GM08714 (cell line): ENCODE measurements at regions not wholly inside any gene's neighbourhood (a gene's known extent, or its start where the extent isn't known, plus 50 kb on each side); places are given as distances from the start of the nearest gene placed in this dataset.

Experiments
- H3K4me3 ChIP-seq: fragments of 200-500 bp; sonication (Bioruptor generic); 2 replicates; pipeline ENCODE4 v1.5.1; 2014; ENCODE audit warnings: mild to moderate bottlenecking, low read length, inconsistent platforms
- ZNF274 ChIP-seq: IDR thresholded peaks from 2 replicates; pipeline ENCODE4 v1.6.1; 2012; ENCODE audit warnings: mild to moderate bottlenecking, low read depth, low read length

DNA sequence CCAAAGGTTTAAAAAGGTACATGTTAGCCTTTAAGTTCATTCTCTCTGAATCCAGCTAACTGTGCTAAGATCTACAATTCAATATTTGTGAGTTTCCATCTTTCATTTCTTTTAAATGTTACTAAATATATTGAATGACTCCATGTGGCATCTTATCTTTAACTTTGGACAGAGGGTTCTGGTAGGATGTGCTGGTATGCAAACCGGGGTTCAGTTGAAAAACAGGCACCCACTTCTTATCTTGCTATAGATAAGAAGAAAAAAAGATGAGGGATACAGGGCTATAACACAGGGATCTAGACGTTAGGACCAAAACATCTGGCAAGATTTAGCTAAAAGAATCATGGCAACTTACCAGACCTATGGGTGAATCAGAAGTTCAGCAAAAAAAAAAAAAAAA is 538.3 kb downstream of the EDEM1 start:
- TF ChIP-seq ZNF274: no peak
- H3K4me3 ChIP-seq: no peak overlapping the region

DNA sequence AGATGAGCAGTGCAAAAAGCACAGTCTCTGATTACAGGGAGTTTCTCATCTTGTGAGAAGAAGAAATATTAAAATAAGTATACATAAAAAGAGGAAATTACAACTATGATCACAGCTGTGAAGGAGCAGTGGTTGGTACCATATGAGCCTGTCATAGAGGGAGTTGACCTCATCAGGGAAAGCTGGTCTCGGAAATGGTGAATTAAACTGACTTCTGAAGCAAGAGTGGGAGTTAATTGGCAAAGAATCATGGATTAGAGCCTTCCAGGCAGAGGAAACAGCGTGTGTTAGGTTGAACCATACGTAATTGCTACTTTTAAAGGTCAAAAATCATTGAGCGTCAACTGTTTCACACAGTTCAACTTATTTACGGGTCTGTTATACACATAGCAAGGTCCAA is 539.1 kb downstream of the EDEM1 start:
- no peak overlapping the region for H3K4me3 ChIP-seq
- TF ChIP-seq ZNF274: no peak

DNA sequence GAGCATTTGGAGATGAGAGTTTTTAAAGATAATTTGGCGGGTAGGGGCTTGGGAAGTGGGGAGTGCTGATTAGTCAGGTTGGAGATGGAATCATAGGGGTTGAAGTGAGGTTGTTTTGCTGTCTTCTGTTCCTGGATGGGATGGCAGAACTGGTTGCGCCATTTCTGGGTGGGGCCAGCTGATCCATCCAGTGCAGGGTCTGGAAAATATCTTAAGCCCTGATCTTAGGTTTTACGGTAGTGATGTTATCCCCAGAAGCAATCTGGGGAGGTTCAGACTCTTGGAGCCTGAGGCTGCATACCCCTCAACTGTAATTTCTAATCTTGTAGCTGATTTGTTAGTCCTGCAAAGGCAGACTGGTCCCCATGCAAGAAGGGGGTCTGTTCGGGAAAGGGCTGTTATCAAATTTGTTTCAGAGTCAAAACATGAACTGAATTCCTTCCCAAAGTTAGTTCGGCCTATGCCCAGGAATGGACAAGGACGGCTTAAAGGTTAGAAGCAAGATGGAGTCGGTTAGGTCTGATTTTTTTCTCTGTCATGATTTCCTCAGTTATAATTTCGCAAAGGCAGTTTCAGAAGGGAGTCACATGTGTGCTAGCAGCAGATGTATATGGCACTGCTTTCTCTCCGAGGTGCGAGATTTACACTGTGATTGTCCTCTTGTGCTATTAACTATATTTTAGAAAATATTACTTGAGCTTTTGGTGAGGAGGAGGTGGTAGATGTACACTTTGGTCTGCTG is 540.4 kb downstream of the EDEM1 start:
- no peak overlapping the region for H3K4me3 ChIP-seq
- no peak for TF ChIP-seq ZNF274

DNA sequence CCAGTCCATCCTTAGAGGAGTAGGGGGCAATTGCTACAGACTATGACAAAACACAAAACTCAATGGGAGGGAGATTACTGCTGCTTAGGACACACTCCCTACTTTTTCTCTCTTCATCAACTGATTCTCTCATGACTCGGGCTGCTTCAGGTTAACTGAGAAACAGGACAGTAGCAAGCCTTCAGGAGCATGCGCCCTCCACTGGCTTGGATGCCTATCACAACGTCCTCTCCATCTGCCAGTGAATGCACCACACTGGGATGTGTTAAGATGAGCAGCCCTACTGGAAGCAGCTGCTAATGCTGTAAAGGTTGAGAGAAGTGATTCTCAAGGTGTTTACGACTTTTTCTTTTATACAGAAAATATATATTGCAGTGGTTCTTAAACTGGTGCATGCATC is 542.3 kb downstream of the EDEM1 start:
- H3K4me3 ChIP-seq: no peak overlapping the region
- TF ChIP-seq ZNF274: no peak

DNA sequence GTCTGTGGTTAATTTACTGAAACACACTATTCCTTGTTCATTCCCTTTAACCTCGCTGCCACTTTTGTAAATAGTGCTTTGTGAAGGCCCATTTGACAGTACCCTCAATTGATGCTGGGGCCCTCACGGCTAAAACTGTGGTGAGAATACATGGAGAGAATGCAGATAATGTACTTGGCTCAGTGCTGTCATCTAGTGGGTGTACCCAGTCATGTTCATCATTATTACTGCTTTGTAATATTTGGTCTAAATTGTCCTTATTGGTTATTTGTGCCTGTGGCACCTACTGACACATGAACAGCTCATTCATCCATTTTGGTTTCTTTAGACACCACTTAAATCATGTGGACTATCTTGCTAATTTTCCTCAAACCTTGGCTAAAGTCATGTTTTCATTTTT is 543.6 kb downstream of the EDEM1 start:
- TF ChIP-seq ZNF274: no peak
- H3K4me3 ChIP-seq: no peak overlapping the region

DNA sequence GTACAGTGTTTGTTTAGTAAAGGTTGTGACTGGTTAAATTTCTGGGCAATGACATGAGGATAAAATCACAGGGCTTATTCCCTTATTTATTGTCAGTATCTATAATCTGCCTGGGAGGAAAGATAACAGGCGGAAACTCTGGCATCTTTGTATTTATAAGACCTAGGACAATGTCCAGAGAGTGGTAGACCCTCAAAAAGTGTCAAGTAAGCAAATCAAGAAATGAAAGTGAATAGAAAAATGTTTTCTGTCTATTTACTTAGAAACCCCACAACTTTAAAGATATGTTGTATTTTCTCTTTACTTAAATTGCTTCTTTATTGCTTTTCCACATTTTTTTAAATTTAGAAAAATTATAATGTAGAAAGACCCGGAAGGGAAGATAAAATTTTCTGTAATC is 544.6 kb downstream of the EDEM1 start:
- TF ChIP-seq ZNF274: no peak
- H3K4me3 ChIP-seq: no peak overlapping the region

DNA sequence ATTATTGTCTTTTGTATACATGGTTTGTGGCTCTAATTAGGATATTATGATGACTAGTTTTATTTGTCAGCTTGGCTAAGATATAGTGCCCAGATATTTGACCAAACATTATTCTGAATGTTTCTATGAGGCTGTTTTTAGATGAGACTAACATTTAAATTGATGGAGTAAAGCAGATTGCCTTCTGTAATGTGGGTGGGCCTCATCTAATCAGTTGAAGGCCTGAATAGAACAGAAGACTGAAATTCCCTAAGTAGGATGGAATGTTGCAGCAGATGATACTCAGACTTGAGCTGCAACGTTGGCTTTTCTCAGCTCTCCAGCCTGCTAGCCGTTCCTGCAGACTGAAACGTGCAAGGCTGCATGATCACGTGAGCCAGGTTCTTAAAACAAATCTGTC is 546.5 kb downstream of the EDEM1 start:
- H3K4me3 ChIP-seq: no peak overlapping the region
- TF ChIP-seq ZNF274: no peak

DNA sequence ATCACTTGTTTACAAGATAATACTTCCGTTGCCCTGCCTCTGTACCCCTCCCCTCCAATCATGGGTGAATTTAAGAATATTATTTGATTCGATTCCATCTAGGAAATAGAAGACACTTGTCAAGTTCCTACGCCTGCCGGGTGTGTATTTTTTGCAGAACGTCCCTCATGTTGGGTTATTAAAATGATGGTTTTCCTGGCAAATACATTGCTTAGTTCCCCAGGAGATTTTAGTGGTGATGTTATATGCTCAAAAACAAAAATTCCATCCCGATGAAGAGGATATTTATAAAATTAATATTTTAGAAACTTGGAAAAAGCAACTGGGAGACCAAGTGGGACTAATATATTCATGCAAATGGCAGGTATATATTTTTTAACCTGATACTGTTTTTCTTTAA is 548.4 kb downstream of the EDEM1 start:
- TF ChIP-seq ZNF274: no peak
- no peak overlapping the region for H3K4me3 ChIP-seq

DNA sequence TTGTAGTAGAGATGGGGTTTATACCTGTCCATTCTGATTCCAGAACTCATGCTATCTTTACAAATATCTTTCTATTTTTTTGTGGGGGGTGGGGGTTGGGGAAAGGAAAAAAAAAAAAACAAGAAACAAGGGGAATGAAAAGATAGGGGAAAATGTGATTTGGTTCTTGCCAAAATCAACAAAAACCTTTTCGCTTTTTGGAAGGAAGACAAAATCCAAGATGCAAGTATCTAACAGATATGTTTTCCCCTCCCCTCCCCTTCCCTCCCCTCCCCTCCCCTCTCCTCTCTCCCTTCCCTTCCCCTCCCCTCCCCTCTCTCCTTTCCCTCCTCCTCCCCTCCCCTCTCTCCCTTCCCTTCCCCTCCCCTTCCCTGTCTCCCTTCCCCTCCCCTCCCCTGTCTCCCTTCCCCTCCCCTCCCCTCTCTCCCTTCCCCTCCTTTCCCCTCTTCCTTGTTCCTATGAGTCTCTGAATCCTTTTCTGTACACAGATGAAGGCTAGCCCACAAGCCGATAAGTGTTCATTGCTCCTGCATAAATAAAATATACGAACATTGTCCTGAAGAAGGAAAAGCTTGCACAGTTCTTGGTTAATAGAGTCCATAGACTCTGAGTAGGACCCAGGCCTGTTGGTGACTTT is 551.9 kb downstream of the EDEM1 start:
- H3K4me3 ChIP-seq: no peak overlapping the region
- TF ChIP-seq ZNF274: no peak

DNA sequence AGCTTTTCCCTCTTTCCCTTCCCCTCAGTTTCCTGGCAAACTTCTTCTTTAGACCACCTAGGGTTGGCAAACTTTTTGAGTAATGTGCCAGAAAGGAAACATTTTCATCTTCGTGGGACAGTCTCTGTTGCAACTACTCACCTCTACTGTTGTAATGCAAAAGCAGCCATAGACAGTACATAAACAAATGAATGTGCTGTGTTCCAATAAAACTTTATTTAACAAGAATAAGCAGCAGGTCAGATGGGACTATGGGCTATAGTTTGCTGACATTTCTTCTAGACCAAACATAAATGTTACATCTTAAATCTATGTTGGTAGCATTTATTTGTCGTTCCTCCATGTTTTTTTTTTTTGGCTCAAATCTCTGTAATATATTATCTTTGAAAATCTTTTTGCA is 552.4 kb downstream of the EDEM1 start:
- TF ChIP-seq ZNF274: no peak

DNA sequence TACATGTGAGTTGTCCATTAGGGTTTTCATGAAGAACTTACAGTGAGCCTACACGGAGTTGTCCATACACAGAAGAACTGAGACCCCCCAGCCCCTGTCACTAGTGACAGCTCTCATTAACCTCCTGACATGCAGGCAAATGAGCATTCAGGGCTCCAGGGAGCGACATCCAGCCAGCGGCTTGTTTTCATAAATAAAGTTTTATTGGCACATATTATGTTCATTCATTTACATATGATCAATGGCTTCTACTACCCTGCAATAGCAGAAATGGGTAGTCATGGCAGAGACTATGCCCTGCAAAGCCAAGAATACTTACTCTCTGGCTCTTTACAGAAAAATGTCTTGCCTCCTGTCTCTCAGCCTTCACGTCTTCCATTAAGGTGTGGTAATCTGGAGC is 553.5 kb downstream of the EDEM1 start:
- no peak overlapping the region for H3K4me3 ChIP-seq
- TF ChIP-seq ZNF274: no peak

More for the DNA sequence above, 552.4 kb downstream of the EDEM1 start:
- H3K4me3 ChIP-seq: no peak overlapping the region

DNA sequence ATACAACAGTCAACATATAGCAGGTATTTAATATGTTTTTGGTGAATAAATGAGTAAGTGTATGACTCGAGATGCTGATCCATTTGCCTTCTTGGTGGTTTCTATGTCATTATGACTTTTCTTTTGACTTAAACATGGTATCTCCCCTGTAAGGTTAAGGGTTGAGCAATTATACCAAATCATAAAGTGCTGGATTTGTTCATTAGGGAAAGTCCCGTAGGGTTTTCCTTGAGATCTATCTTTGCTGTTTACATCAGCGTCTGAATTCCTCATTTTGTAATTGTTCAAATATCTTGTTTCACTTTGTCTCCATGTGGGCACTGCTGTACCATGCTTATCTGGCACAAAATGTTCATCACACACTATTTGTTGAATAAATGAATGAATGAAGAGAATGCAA is 562.6 kb downstream of the EDEM1 start:
- no peak for TF ChIP-seq ZNF274
- no peak overlapping the region for H3K4me3 ChIP-seq

DNA sequence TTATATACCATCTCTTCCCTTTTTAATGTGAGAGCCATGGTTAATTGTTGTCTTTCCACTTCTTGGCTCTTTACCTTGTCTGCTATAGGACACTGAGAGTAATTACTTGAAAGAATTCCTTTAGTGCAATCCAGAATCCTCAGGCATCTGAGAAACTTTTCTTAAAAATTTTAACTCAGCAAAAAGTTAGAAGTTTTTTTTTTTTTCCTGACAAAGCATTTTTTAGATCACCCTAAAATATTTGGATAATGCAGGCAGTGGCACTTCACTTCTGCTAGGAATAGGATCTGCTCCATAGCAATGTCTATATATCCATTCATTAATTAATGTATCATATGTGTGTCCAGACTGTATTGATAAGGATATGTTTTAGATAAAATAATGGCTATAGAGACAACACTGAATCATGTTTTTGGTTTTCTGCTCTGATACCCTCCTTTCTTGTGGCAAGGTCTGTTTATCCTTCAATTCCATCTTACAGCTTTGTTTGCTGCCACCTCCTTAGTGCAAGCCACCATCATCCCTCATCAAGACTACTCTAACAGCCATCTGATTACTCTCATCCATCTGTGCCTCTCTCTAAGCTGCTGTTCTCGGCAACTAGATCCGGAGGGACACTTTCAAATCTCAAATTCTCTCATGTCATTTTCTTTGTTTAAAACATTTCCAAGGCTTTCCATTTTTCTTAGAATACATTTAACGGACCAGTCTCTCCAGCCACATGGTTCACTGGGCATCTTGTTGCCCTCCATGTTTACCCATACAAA is 563.5 kb downstream of the EDEM1 start:
- no peak overlapping the region for H3K4me3 ChIP-seq
- TF ChIP-seq ZNF274: no peak

DNA sequence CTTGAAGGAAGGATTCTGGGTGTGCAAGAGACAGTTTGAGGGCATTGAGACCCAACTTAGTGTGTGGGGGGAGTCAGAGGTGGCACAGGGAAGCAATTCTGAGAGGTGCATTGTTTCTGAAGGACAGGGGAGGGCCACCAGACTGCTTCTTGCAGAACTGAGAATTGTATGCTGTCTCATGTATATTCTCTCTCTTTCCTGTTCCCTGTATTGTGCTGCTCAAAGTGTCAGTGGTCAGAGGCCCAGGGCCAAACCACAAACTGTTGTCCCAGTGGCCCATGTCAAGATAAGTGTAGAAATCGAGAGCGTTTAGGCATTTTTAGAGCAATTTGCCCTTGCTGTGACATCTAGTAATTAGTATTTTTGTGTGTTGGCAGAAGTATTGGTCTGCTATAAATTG is 567.1 kb downstream of the EDEM1 start:
- H3K4me3 ChIP-seq: no peak overlapping the region
- no peak for TF ChIP-seq ZNF274

DNA sequence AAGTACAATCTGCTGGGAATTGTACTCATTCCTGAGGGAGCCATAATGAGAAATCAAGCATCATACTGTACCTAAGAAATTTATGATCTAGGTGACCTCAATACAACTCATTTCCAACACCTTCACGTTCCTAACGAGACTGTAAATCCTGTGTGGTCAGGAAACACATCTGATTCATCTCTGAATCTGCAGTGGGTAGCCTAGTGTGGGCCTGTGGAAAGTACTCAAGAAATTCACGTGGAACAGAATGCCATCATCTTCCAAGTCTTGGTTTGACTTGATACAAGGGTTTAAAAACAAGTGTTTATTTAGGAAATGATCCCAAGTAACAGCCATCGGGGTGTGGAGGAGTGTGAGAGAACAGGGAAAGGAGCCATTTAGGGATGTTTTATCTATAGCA is 568.9 kb downstream of the EDEM1 start:
- TF ChIP-seq ZNF274: no peak
- H3K4me3 ChIP-seq: no peak overlapping the region

DNA sequence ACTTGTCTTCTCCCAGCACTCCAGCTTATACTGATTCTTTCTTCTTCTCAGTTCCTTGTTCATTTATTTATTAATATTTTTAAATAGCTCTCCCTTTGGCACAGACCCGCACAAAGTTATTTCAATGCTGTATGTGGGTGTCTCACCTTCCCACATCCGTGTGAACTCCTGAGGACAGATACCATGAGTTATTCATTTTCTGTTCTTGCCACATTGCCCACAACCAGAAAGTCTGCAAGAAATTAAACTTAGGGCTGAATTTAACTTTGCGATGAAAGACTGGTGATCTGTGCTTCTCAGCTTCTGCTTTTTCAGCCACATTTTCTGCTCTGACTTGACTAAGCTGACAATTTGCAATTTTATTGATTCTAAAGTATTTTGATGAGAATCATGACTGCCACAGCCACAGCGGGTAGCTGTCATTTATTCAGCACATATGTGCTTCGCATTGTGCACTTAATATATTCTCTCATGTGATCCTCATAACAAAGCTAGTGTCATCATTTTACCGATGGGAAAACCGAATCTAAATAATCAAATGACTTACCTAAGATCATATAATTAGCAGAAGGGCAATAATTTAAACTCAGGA is 569.8 kb downstream of the EDEM1 start:
- TF ChIP-seq ZNF274: no peak
- H3K4me3 ChIP-seq: no peak overlapping the region
